ENCODE measurements at regions not wholly inside any gene's neighbourhood (a gene's known extent, or its start where the extent isn't known, plus 50 kb on each side); places are given as distances from the start of the nearest gene placed in this dataset.

GRCh38 chr10:28217848-28218247 lies 85.0 kb downstream of the MPP7 start:
- Histone ChIP-seq H3K14ac (ENCODE audit: low read length) (no peak overlapping the region), H3K4me3 (ENCODE audit: low read length in 2 of 2) (no peak overlapping the region), H3K23ac (ENCODE audit: low read depth, low read length, poor library complexity) (no peak overlapping the region), H3K27me3 (ENCODE audit: control insufficient read depth in 3 of 3, insufficient read depth in 3 of 3, low read depth in 1 of 3, low read length in 3 of 3) (no peaks in the 10 kb centered on the region), H2BK15ac (ENCODE audit: low read length) (no peak overlapping the region), H4K91ac (ENCODE audit: low read depth, low read length, poor library complexity) (no peak overlapping the region), H3K18ac (ENCODE audit: low read length) (no peak overlapping the region), H2BK5ac (ENCODE audit: low read length) (no peak overlapping the region), H3K9ac (ENCODE audit: low read depth, low read length, poor library complexity) (no peak overlapping the region), H2AK5ac (ENCODE audit: low read depth, low read length) (no peak overlapping the region), H3K4me1 (ENCODE audit: control insufficient read depth in 2 of 2, insufficient read depth in 1 of 2, low read depth in 1 of 2, low read length in 2 of 2) (peaks cover 0 to 3% of the 10 kb centered on the region in 2 donors), H2BK120ac (ENCODE audit: low read depth, low read length) (no peak overlapping the region), H3K36me3 (replicated peaks in 1 of 2; ENCODE audit: control insufficient read depth in 2 of 2, insufficient read depth in 2 of 2, low read length in 2 of 2) (no peaks in the 10 kb centered on the region), H3K79me1 (ENCODE audit: low read depth, low read length) (no peaks in the 10 kb centered on the region), H2AFZ (ENCODE audit: low read length) (no peak overlapping the region), H3K4me2 (ENCODE audit: insufficient read depth, low read length, poor library complexity, severe bottlenecking) (no peak overlapping the region), H3K27ac (replicated peaks; ENCODE audit: low read length) (no peak overlapping the region), H3K4ac (ENCODE audit: low read length) (no peak overlapping the region), H4K8ac (ENCODE audit: low read depth, low read length) (no peak overlapping the region), H2BK12ac (ENCODE audit: low read length) (no peak overlapping the region), H3K9me3 (replicated peaks in 1 of 2; ENCODE audit: control insufficient read depth in 2 of 2, insufficient read depth in 1 of 2, low read depth in 1 of 2, low read length in 2 of 2) (no peaks in the 10 kb centered on the region)
- DNase-seq (ENCODE audit: low spot score), result no peak
- WGBS, 2 donors (ENCODE audit: extremely low coverage in 2 of 2, insufficient read length in 2 of 2, insufficient replicate concordance in 1 of 2), result no CpG with 5 or more reads among the region's 7 CpGs

GRCh38 chr10:28215930-28216329 lies 86.9 kb downstream of the MPP7 start:
- Histone ChIP-seq H3K4me2 (ENCODE audit: insufficient read depth, low read length, poor library complexity, severe bottlenecking) (no peak overlapping the region), H2BK120ac (ENCODE audit: low read depth, low read length) (no peak overlapping the region), H3K23ac (ENCODE audit: low read depth, low read length, poor library complexity) (no peak overlapping the region), H3K27ac (replicated peaks; ENCODE audit: low read length) (no peak overlapping the region), H2BK15ac (ENCODE audit: low read length) (no peak overlapping the region), H2BK5ac (ENCODE audit: low read length) (no peak overlapping the region), H3K9ac (ENCODE audit: low read depth, low read length, poor library complexity) (no peak overlapping the region), H3K9me3 (replicated peaks in 1 of 2; ENCODE audit: control insufficient read depth in 2 of 2, insufficient read depth in 1 of 2, low read depth in 1 of 2, low read length in 2 of 2) (no peaks in the 10 kb centered on the region), H2AFZ (ENCODE audit: low read length) (no peak overlapping the region), H2BK12ac (ENCODE audit: low read length) (no peak overlapping the region), H3K27me3 (ENCODE audit: control insufficient read depth in 3 of 3, insufficient read depth in 3 of 3, low read depth in 1 of 3, low read length in 3 of 3) (no peaks in the 10 kb centered on the region), H3K36me3 (replicated peaks in 1 of 2; ENCODE audit: control insufficient read depth in 2 of 2, insufficient read depth in 2 of 2, low read length in 2 of 2) (no peaks in the 10 kb centered on the region), H3K4ac (ENCODE audit: low read length) (no peak overlapping the region), H3K79me1 (ENCODE audit: low read depth, low read length) (no peaks in the 10 kb centered on the region), H3K18ac (ENCODE audit: low read length) (no peak overlapping the region), H4K91ac (ENCODE audit: low read depth, low read length, poor library complexity) (no peak overlapping the region), H3K4me1 (ENCODE audit: control insufficient read depth in 2 of 2, insufficient read depth in 1 of 2, low read depth in 1 of 2, low read length in 2 of 2) (peaks cover 0 to 5% of the 10 kb centered on the region in 2 donors), H3K4me3 (ENCODE audit: low read length in 2 of 2) (no peak overlapping the region), H3K14ac (ENCODE audit: low read length) (no peak overlapping the region), H4K8ac (ENCODE audit: low read depth, low read length) (no peak overlapping the region), H2AK5ac (ENCODE audit: low read depth, low read length) (no peak overlapping the region)
- WGBS, 2 donors (ENCODE audit: extremely low coverage in 2 of 2, insufficient read length in 2 of 2, insufficient replicate concordance in 1 of 2), result no CpG with 5 or more reads among the region's 3 CpGs
- no peak for DNase-seq (ENCODE audit: low spot score)

- Histone ChIP-seq H3K4ac (ENCODE audit: low read length) (no peak overlapping the region), H3K23ac (ENCODE audit: low read depth, low read length, poor library complexity) (no peak overlapping the region), H2BK12ac (ENCODE audit: low read length) (no peak overlapping the region), H2BK15ac (ENCODE audit: low read length) (no peak overlapping the region), H3K4me2 (ENCODE audit: insufficient read depth, low read length, poor library complexity, severe bottlenecking) (no peak overlapping the region), H3K27me3 (ENCODE audit: control insufficient read depth in 3 of 3, insufficient read depth in 3 of 3, low read depth in 1 of 3, low read length in 3 of 3) (no peaks in the 10 kb centered on the region), H2AK5ac (ENCODE audit: low read depth, low read length) (no peak overlapping the region), H4K8ac (ENCODE audit: low read depth, low read length) (no peak overlapping the region), H3K9me3 (replicated peaks in 1 of 2; ENCODE audit: control insufficient read depth in 2 of 2, insufficient read depth in 1 of 2, low read depth in 1 of 2, low read length in 2 of 2) (no peaks in the 10 kb centered on the region), H4K91ac (ENCODE audit: low read depth, low read length, poor library complexity) (no peak overlapping the region), H2BK5ac (ENCODE audit: low read length) (no peak overlapping the region), H3K9ac (ENCODE audit: low read depth, low read length, poor library complexity) (no peak overlapping the region), H2BK120ac (ENCODE audit: low read depth, low read length) (no peak overlapping the region), H3K27ac (replicated peaks; ENCODE audit: low read length) (no peak overlapping the region), H3K79me1 (ENCODE audit: low read depth, low read length) (no peaks in the 10 kb centered on the region), H3K36me3 (replicated peaks in 1 of 2; ENCODE audit: control insufficient read depth in 2 of 2, insufficient read depth in 2 of 2, low read length in 2 of 2) (no peaks in the 10 kb centered on the region), H3K18ac (ENCODE audit: low read length) (no peak overlapping the region), H3K4me3 (ENCODE audit: low read length in 2 of 2) (no peak overlapping the region), H3K14ac (ENCODE audit: low read length) (no peak overlapping the region), H3K4me1 (ENCODE audit: control insufficient read depth in 2 of 2, insufficient read depth in 1 of 2, low read depth in 1 of 2, low read length in 2 of 2) (peaks cover 0 to 2% of the 10 kb centered on the region in 2 donors), H2AFZ (ENCODE audit: low read length) (no peak overlapping the region)
- no CpG with 5 or more reads among the region's 6 CpGs for WGBS, 2 donors (ENCODE audit: extremely low coverage in 2 of 2, insufficient read length in 2 of 2, insufficient replicate concordance in 1 of 2)
- no peak for DNase-seq (ENCODE audit: low spot score)
Measured at GRCh38 chr10:28214219-28214618, 88.6 kb downstream of the MPP7 start.

GRCh38 chr10:28211759-28212158 lies 91.1 kb downstream of the MPP7 start:
- H4K91ac ChIP-seq (ENCODE audit: low read depth, low read length, poor library complexity), result no peak overlapping the region
- no peak overlapping the region for H2BK15ac ChIP-seq (ENCODE audit: low read length)
- no peak overlapping the region for H3K4me3 ChIP-seq (ENCODE audit: low read length in 2 of 2)
- no peak overlapping the region for H3K18ac ChIP-seq (ENCODE audit: low read length)
- no peak overlapping the region for H2AK5ac ChIP-seq (ENCODE audit: low read depth, low read length)
- no peak overlapping the region for H2BK5ac ChIP-seq (ENCODE audit: low read length)
- H3K4me2 ChIP-seq (ENCODE audit: insufficient read depth, low read length, poor library complexity, severe bottlenecking), result no peak overlapping the region
- H3K27ac ChIP-seq (replicated peaks; ENCODE audit: low read length), result no peak overlapping the region
- peaks cover 0 to 2% of the 10 kb centered on the region in 2 donors for H3K4me1 ChIP-seq (ENCODE audit: control insufficient read depth in 2 of 2, insufficient read depth in 1 of 2, low read depth in 1 of 2, low read length in 2 of 2)
- no peak overlapping the region for H2BK120ac ChIP-seq (ENCODE audit: low read depth, low read length)
- no peaks in the 10 kb centered on the region for H3K27me3 ChIP-seq (ENCODE audit: control insufficient read depth in 3 of 3, insufficient read depth in 3 of 3, low read depth in 1 of 3, low read length in 3 of 3)
- no peak overlapping the region for H2AFZ ChIP-seq (ENCODE audit: low read length)
- H3K9me3 ChIP-seq (replicated peaks in 1 of 2; ENCODE audit: control insufficient read depth in 2 of 2, insufficient read depth in 1 of 2, low read depth in 1 of 2, low read length in 2 of 2), result no peaks in the 10 kb centered on the region
- WGBS, 2 donors (ENCODE audit: extremely low coverage in 2 of 2, insufficient read length in 2 of 2, insufficient replicate concordance in 1 of 2), result no CpG with 5 or more reads among the region's 5 CpGs
- no peak overlapping the region for H4K8ac ChIP-seq (ENCODE audit: low read depth, low read length)
- no peaks in the 10 kb centered on the region for H3K36me3 ChIP-seq (replicated peaks in 1 of 2; ENCODE audit: control insufficient read depth in 2 of 2, insufficient read depth in 2 of 2, low read length in 2 of 2)
- no peak overlapping the region for H3K23ac ChIP-seq (ENCODE audit: low read depth, low read length, poor library complexity)
- H3K4ac ChIP-seq (ENCODE audit: low read length), result no peak overlapping the region
- H2BK12ac ChIP-seq (ENCODE audit: low read length), result no peak overlapping the region
- H3K14ac ChIP-seq (ENCODE audit: low read length), result no peak overlapping the region
- no peak overlapping the region for H3K9ac ChIP-seq (ENCODE audit: low read depth, low read length, poor library complexity)
- H3K79me1 ChIP-seq (ENCODE audit: low read depth, low read length), result no peaks in the 10 kb centered on the region
- DNase-seq (ENCODE audit: low spot score), result no peak
